GM11168 (cell line): ENCODE measurements at regions not wholly inside any gene's neighbourhood (a gene's known extent, or its start where the extent isn't known, plus 50 kb on each side); places are given as distances from the start of the nearest gene placed in this dataset.

Source experiments
- in situ Hi-C: fragments of 300-500 bp; cut with MboI; formaldehyde crosslinking; loops from one replicate; pipeline ENCODE4 v1.12.0; 2022; ENCODE audit warnings: low sequenced_read_pairs; ENCODE audit not compliant: unreplicated experiment

GRCh38 chr13:34207334-34207733 is 389.4 kb downstream of the RFC3 start:
- in situ Hi-C loops = no loop called here

- in situ Hi-C loops = no loop called here
These were observed 389.9 kb downstream of the RFC3 start for GRCh38 chr13:34207872-34208271.

GRCh38 chr13:34208336-34208735 is 390.4 kb downstream of the RFC3 start:
- in situ Hi-C loops = no loop called here

GRCh38 chr13:34210341-34210740 is 392.4 kb downstream of the RFC3 start:
- in situ Hi-C loops = no loop called here

GRCh38 chr13:34214686-34215085 is 396.7 kb downstream of the RFC3 start:
- in situ Hi-C loops = no loop called here

- in situ Hi-C loops = no loop called here
These were observed 398.3 kb downstream of the RFC3 start for GRCh38 chr13:34216256-34216655.

GRCh38 chr13:34217343-34218025 is 399.5 kb downstream of the RFC3 start:
- in situ Hi-C loops = no loop called here

GRCh38 chr13:34223984-34224383 is 406.0 kb downstream of the RFC3 start:
- in situ Hi-C loops = no loop called here

GRCh38 chr13:34224877-34225276 is 406.9 kb downstream of the RFC3 start:
- in situ Hi-C loops = no loop called here

- in situ Hi-C loops = no loop called here
These were observed 412.3 kb downstream of the RFC3 start for GRCh38 chr13:34230271-34230670.

- in situ Hi-C loops = no loop called here
These were observed 423.4 kb downstream of the RFC3 start for GRCh38 chr13:34241332-34241731.

- in situ Hi-C loops = no loop called here
These were observed 425.5 kb downstream of the RFC3 start for GRCh38 chr13:34243403-34243802.

- in situ Hi-C loops = no loop called here
These were observed 428.6 kb downstream of the RFC3 start for GRCh38 chr13:34246511-34246910.

GRCh38 chr13:34247596-34247995 is 429.6 kb downstream of the RFC3 start:
- in situ Hi-C loops = no loop called here

- in situ Hi-C loops = no loop called here
These were observed 431.6 kb downstream of the RFC3 start for GRCh38 chr13:34249546-34250039.

- in situ Hi-C loops = no loop called here
These were observed 432.3 kb downstream of the RFC3 start for GRCh38 chr13:34250151-34250670.

- in situ Hi-C loops = no loop called here
These were observed 436.4 kb downstream of the RFC3 start for GRCh38 chr13:34254366-34254765.

GRCh38 chr13:34255711-34256110 is 437.8 kb downstream of the RFC3 start:
- in situ Hi-C loops = no loop called here

- in situ Hi-C loops = no loop called here
These were observed 438.3 kb downstream of the RFC3 start for GRCh38 chr13:34256236-34256635.

- in situ Hi-C loops = no loop called here
These were observed 440.0 kb downstream of the RFC3 start for GRCh38 chr13:34257966-34258365.

GRCh38 chr13:34258646-34259386 is 440.9 kb downstream of the RFC3 start:
- in situ Hi-C loops = no loop called here
